A549 (cell line): ENCODE measurements at regions not wholly inside any gene's neighbourhood (a gene's known extent, or its start where the extent isn't known, plus 50 kb on each side); places are given as distances from the start of the nearest gene placed in this dataset.

Experiments
- CBX2 ChIP-seq: fragments of 200-600 bp; sonication (generic); IDR thresholded peaks from 2 replicates; pipeline ENCODE4 v1.6.1; 2016; ENCODE audit warnings: low read depth, mild to moderate bottlenecking, borderline replicate concordance
- CBX8 ChIP-seq: fragments of 200-600 bp; sonication (generic); IDR thresholded peaks from 2 replicates; pipeline ENCODE4 v1.6.1; 2016
- CHD2 ChIP-seq: fragments of 150-350 bp; IDR thresholded peaks from 2 replicates; pipeline ENCODE4 v1.6.1; 2014; ENCODE audit warnings: low read length; ENCODE audit not compliant: partially characterized antibody
- EP300 ChIP-seq, 2 experiments: fragments of >200 bp; sonication (Bioruptor Twin); formaldehyde crosslinking; IDR thresholded peaks; 2 replicates in 1 of 2; 3 replicates in 1 of 2; pipeline ENCODE4 v1.6.1; 2016 to 2017
- ESRRA ChIP-seq: fragments of 150-350 bp; IDR thresholded peaks from 2 replicates; pipeline ENCODE4 v1.6.1; 2014; ENCODE audit warnings: mild to moderate bottlenecking, low read length, borderline replicate concordance
- FOSL2 ChIP-seq, 2 experiments: fragments of 450-650 bp in 1 of 2; fragments of >200 bp in 1 of 2; sonication (Bioruptor Twin) in 1 of 2; formaldehyde crosslinking; IDR thresholded peaks; 2 replicates each; pipeline versions ENCODE4 v1.5.0 to v1.6.1; 2016 to 2020; ENCODE audit warnings: mild to moderate bottlenecking in 1 of 2, moderate library complexity in 1 of 2
- HDAC2 ChIP-seq: fragments of 200-600 bp; sonication (generic); IDR thresholded peaks from 2 replicates; pipeline ENCODE4 v1.6.1; 2016
- KDM1A ChIP-seq: fragments of 200-600 bp; sonication (generic); IDR thresholded peaks from 2 replicates; pipeline ENCODE4 v1.6.1; 2016; ENCODE audit warnings: low read depth, mild to moderate bottlenecking
- POLR2A ChIP-seq: IDR thresholded peaks from 2 replicates; pipeline ENCODE4 v1.6.1; 2012; ENCODE audit warnings: mild to moderate bottlenecking, low read length
- RAD21 ChIP-seq, 2 experiments: fragments of >200 bp in 1 of 2; sonication (Bioruptor Twin) in 1 of 2; formaldehyde crosslinking in 1 of 2; IDR thresholded peaks in 1 of 2; conservative IDR thresholded peaks in 1 of 2; 2 replicates in 1 of 2; 3 replicates in 1 of 2; pipeline ENCODE4 v1.6.1; 2012 to 2018; ENCODE audit warnings: inconsistent platforms in 1 of 2
- REST ChIP-seq: fragments of 200-600 bp; sonication (generic); IDR thresholded peaks from 2 replicates; pipeline ENCODE4 v1.6.1; 2016; ENCODE audit warnings: antibody characterized with exemption, mild to moderate bottlenecking, moderate library complexity
- ZFP36 ChIP-seq: fragments of 450-650 bp; IDR thresholded peaks from 2 replicates; pipeline ENCODE4 v1.6.1; 2014; ENCODE audit warnings: borderline replicate concordance; ENCODE audit not compliant: partially characterized antibody
- TF ChIP-seq, protein P1 (sequence below): fragments of >200 bp; sonication (Bioruptor Twin); formaldehyde crosslinking; IDR thresholded peaks from 3 replicates; pipeline ENCODE4 v1.5.1; 2016

DNA sequence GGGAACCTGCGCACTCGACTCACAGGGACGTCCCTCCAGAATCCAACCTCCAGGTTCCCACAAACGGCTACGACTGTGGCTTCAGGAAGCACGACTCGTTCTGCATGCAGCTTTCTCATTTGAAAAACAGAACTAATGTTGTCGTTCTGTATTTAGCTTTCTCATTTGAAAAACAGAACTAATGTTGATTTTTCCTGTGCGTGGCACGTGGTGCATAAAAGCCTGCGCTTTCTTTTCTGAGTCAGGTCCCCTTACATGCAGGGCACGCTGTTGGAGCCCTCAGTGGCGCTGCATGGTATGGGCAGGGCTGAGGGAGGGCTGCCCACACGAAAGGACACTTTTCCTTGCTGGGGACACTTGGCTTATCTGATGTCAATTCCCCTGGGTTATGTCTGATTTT lies 124.3 kb downstream of the TMEM18 start:
- TF ChIP-seq, protein P1, sequence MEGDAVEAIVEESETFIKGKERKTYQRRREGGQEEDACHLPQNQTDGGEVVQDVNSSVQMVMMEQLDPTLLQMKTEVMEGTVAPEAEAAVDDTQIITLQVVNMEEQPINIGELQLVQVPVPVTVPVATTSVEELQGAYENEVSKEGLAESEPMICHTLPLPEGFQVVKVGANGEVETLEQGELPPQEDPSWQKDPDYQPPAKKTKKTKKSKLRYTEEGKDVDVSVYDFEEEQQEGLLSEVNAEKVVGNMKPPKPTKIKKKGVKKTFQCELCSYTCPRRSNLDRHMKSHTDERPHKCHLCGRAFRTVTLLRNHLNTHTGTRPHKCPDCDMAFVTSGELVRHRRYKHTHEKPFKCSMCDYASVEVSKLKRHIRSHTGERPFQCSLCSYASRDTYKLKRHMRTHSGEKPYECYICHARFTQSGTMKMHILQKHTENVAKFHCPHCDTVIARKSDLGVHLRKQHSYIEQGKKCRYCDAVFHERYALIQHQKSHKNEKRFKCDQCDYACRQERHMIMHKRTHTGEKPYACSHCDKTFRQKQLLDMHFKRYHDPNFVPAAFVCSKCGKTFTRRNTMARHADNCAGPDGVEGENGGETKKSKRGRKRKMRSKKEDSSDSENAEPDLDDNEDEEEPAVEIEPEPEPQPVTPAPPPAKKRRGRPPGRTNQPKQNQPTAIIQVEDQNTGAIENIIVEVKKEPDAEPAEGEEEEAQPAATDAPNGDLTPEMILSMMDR = no peak
- TF ChIP-seq POLR2A (no peak), ESRRA (no peak), EP300 (IDR thresholded peaks at IDR 0.05) (no peak), ZFP36 (no peak), RAD21 (conservative IDR thresholded peaks at IDR 0.05 in 1 of 2, IDR thresholded peaks at IDR 0.05 in 1 of 2) (no peak), CBX2 (no peak), REST (no peak), HDAC2 (no peak), CHD2 (no peak), CBX8 (no peak), KDM1A (no peak), FOSL2 (IDR thresholded peaks at IDR 0.05) (no peak), FOSL2 (CRISPR knock-in tag; IDR thresholded peaks at IDR 0.05) (no peak)
